Fibroblast of the aortic adventitia (primary cell): ENCODE measurements at regions not wholly inside any gene's neighbourhood (a gene's known extent, or its start where the extent isn't known, plus 50 kb on each side); places are given as distances from the start of the nearest gene placed in this dataset.

Experiments
- DNase-seq: peaks from one replicate; pipeline ENCODE4 v3.0.0-alpha.2; 2010; ENCODE audit warnings: low read depth
- H3K4me3 ChIP-seq: 2 replicates; pipeline ENCODE4 v1.5.1; 2011; ENCODE audit warnings: low read depth, mild to moderate bottlenecking, control low read depth, low read length, moderate library complexity
- CTCF ChIP-seq: IDR thresholded peaks from 2 replicates; pipeline ENCODE4 v1.5.1; 2011; ENCODE audit warnings: mild to moderate bottlenecking, low read length, control low read depth, inconsistent platforms; ENCODE audit not compliant: insufficient read depth

GRCh38 chr16:88323041-88323440 lies 59.7 kb upstream of the ZNF469 start:
- no peak for TF ChIP-seq CTCF
- DNase-seq: no peak
- no peak overlapping the region for H3K4me3 ChIP-seq

DNA sequence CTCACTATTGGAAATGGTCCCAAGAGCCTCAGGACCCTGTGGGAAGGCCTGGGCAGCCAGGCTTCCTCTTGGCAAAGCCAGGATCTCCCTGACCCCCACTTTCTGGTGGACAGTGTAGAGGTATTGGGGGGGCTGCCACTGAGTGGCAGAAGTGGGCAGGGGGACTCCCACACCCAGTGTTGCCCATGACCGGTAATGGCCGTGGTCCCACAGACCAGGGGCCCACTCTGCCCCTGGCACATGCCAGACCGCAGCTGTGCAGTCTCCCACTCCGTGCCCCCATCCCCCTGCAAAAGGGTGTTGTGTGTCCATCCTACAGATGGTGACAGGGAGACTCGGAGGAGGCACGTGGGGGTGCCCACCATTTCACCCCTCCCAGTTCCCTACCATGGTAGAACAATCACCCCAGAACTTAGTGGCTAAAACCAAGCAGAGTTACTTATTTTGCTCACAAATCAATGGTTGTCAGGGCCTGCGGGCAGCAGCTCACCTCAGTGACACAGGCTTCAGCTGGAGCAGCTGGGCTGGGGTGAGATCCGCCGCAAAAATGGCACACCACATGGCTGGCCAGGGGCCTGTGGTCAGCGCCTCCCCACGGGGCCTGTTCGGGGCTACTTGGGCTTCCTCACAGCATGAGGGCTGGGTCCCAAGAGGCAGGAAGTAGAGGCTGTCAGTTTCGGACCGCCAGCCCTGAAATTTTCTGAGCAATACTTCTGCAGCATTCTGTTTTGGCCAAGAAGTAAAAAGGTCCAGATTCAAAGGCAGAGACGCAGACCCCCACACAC lies 59.0 kb upstream of the ZNF469 start:
- no peak for TF ChIP-seq CTCF
- H3K4me3 ChIP-seq: no peak overlapping the region
- DNase-seq: no peak

DNA sequence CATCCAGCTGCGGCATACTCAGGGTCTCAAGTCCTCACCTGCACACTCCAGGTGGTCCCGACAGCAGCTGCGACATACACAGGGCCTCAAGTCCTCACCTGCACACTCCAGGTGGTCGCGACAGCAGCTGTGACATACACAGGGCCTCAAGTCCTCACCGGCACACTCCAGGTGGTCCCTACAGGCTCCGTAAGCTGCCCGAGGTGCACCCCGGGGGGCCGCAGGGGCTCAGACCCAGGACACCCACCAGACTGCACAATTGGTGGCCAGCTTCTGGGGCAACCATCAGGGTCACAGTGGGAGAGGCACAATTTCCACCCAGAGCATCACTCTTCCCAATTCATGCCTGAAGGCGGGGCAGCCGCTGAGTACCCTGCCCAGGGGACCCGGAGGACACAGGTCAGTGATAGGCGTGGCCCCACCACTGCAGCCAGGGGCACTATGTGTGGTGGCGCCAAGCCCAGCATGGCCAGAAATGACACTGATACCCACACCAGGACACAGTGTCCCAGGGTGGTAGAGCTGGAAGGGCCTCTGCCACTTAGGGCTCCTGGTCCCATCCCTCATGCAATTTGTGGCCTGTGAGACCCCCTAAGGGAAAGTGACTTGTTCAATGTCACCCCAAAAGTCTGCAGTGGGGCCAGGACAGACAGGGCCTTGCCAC lies 57.5 kb upstream of the ZNF469 start:
- no peak for DNase-seq
- TF ChIP-seq CTCF: no peak
- H3K4me3 ChIP-seq: no peak overlapping the region

DNA sequence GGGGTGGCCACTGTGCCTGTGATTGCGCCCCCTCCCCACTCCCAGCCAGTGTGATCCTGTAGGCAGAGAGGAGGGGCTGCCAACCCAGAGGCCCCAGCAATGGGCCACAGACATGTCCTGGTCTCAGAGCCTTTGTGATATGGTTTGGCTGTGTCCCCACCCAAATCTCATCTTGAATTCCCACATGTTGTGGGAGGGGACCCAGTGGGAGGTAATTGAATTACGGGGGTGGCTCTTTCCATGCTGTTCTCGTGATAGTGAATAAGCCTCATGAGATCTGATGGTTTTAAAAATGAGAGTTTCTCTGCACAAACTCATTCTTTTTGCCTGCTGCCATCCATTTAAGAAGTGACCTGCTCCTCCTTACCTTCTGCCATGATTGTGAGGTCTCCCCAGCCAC lies 56.8 kb upstream of the ZNF469 start:
- no peak for DNase-seq
- TF ChIP-seq CTCF: no peak
- H3K4me3 ChIP-seq: no peak overlapping the region

DNA sequence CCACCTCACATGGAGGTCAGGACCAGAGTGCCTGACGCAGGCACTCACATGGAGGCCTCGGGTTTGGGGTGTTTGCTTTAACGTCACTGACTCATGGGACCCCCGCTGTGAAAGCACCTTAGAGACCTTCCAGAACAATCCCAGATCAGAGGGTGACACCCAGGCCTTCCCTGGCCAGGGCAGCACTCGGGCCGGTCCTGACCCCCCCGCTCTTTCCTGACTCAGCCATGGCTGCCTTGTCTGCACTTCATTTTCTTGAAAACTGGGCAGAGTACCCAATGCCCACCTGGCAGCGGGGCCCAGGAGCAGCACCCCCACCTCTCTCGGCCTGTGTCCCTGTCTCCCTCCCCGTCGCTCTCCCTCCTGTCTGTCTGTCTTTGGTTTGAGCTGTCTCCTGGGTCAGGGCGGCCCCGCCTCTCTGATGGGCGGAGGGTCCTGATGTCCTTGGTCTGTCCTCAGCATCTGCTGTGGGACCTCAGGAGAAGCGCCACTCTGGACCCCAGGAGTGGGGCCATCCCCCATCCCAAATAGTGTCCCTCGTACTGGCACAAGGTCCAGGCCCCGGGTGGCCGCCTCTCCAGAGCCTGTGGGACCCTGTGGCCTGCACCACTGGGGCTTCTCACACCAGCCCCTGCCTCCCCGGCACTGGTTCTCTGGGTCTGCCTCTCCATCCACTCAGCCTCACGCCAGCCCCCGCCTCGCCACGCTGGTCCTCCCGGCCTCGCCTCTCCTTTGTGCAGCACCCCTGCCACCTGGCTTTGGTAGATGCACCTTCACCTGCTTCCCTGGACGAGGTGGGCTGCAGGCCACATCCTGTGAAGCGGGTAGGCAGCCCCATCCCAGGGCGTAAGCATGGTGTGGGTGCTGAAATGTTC lies 55.9 kb upstream of the ZNF469 start:
- no peak overlapping the region for H3K4me3 ChIP-seq
- DNase-seq: no peak
- no peak for TF ChIP-seq CTCF

- no peak for DNase-seq
- H3K4me3 ChIP-seq: no peak overlapping the region
Observed at GRCh38 chr16:88327561-88328312, 55.0 kb upstream of the ZNF469 start.

More at GRCh38 chr16:88327561-88328312, 55.0 kb upstream of the ZNF469 start:
- no peak for TF ChIP-seq CTCF
